HCT116 (cell line): ENCODE measurements at regions not wholly inside any gene's neighbourhood (a gene's known extent, or its start where the extent isn't known, plus 50 kb on each side); places are given as distances from the start of the nearest gene placed in this dataset.
"Not testable (repeated sequence)": the region's sequence is repeated elsewhere in the genome, so short reads cannot be mapped to it uniquely, and the experiment has no call there.

ENCODE experiments used
- CEBPB ChIP-seq: IDR thresholded peaks from 2 replicates; pipeline ENCODE4 v1.6.1; 2012; ENCODE audit warnings: low read depth
- EGR1 ChIP-seq: IDR thresholded peaks from 2 replicates; pipeline ENCODE4 v1.6.1; 2012; ENCODE audit warnings: low read depth
- ELF1 ChIP-seq: IDR thresholded peaks from 2 replicates; pipeline ENCODE4 v1.6.1; 2012; ENCODE audit warnings: low read depth, borderline replicate concordance
- EZH2 ChIP-seq: fragments of 200-600 bp; sonication (generic); IDR thresholded peaks from 2 replicates; pipeline ENCODE4 v1.6.1; 2017; ENCODE audit warnings: antibody characterized with exemption, mixed run types
- EZH2phosphoT487 ChIP-seq: fragments of 200-600 bp; IDR thresholded peaks from 2 replicates; pipeline ENCODE4 v1.6.1; 2018; ENCODE audit warnings: antibody characterized with exemption, borderline replicate concordance
- POLR2A ChIP-seq: IDR thresholded peaks from 2 replicates; pipeline ENCODE4 v1.7.0; 2011; ENCODE audit warnings: borderline replicate concordance; ENCODE audit not compliant: insufficient read depth, insufficient read length; ENCODE audit errors: extremely low read depth
- POLR2AphosphoS5 ChIP-seq: IDR thresholded peaks from 2 replicates; pipeline ENCODE4 v1.6.1; 2011; ENCODE audit warnings: mild to moderate bottlenecking, low read depth, low read length, moderate library complexity
- RAD21 ChIP-seq: IDR thresholded peaks from 2 replicates; pipeline ENCODE4 v1.6.1; 2012; ENCODE audit warnings: low read depth, mild to moderate bottlenecking
- SRF ChIP-seq: IDR thresholded peaks from 2 replicates; pipeline ENCODE4 v1.6.1; 2012; ENCODE audit warnings: low read depth
- TCF7L2 ChIP-seq: IDR thresholded peaks from 2 replicates; pipeline ENCODE4 v1.7.0; 2011; ENCODE audit warnings: borderline replicate concordance, inconsistent platforms; ENCODE audit not compliant: insufficient read depth, insufficient read length; ENCODE audit errors: extremely low read depth
- TF ChIP-seq, protein P1 (sequence below), 3 experiments: fragments of 200-600 bp in 1 of 3; sonication (generic) in 1 of 3; IDR thresholded peaks in 2 of 3; conservative IDR thresholded peaks in 1 of 3; 2 replicates each; pipeline ENCODE4 v1.5.1; 2012 to 2017; ENCODE audit warnings: low read depth in 2 of 3, low read length in 2 of 3, antibody characterized with exemption in 1 of 3, borderline replicate concordance in 1 of 3, control low read depth in 1 of 3, mild to moderate bottlenecking in 1 of 3, mixed read lengths in 1 of 3, mixed run types in 1 of 3, moderate library complexity in 1 of 3; ENCODE audit not compliant: insufficient read depth in 1 of 3
- TF ChIP-seq, protein P2 (sequence below): IDR thresholded peaks from 2 replicates; pipeline ENCODE4 v1.6.1; 2012; ENCODE audit warnings: low read depth
- TF ChIP-seq, protein P3 (sequence below): IDR thresholded peaks from 2 replicates; pipeline ENCODE4 v1.6.1; 2012
- TF ChIP-seq, protein P4 (sequence below): IDR thresholded peaks from 2 replicates; pipeline ENCODE4 v1.6.1; 2012

DNA sequence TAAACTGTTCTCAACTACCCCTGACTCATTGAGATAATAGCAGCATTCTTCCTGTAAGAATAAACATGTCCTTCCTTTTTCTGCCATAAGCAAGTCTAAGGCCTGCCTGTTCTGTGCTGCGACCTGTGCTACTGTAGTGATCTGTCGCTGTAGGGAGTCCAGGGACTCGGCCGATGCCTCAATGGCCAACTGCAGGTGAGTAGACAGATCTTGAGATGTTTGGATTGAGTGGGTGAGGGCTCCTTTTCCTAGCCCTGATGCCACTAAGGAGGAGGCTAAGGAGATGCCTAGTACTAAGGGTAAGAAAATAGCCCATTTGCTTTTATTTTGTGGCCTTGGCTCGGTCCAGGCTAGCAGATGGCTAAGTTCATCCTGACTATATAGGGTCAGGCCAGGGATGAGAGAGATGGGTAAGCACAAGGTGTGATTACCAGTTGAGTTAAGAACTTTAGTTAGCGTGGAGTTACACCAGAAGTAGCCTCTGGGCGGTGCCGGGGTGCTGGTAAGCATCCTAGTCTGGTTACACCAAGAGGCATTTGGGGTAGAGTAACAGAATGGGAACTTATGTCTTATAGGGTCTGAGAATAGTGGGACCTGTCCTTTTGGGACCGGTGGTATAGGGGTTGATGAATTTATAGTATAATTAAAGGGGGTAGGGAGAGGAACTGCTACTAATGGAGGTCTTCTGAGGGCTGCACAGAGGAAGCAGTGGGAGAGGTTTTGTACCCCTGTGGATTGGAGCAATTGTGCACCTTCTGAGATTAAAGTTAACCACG, 642.4 kb upstream of the DPP6 start:
- TF ChIP-seq, protein P1, sequence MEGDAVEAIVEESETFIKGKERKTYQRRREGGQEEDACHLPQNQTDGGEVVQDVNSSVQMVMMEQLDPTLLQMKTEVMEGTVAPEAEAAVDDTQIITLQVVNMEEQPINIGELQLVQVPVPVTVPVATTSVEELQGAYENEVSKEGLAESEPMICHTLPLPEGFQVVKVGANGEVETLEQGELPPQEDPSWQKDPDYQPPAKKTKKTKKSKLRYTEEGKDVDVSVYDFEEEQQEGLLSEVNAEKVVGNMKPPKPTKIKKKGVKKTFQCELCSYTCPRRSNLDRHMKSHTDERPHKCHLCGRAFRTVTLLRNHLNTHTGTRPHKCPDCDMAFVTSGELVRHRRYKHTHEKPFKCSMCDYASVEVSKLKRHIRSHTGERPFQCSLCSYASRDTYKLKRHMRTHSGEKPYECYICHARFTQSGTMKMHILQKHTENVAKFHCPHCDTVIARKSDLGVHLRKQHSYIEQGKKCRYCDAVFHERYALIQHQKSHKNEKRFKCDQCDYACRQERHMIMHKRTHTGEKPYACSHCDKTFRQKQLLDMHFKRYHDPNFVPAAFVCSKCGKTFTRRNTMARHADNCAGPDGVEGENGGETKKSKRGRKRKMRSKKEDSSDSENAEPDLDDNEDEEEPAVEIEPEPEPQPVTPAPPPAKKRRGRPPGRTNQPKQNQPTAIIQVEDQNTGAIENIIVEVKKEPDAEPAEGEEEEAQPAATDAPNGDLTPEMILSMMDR (IDR thresholded peaks at IDR 0.05 in 2 of 3, conservative IDR thresholded peaks at IDR 0.05 in 1 of 3; ENCODE audit: borderline replicate concordance in 1 of 3, insufficient read depth in 1 of 3, low read depth in 2 of 3, low read length in 2 of 3): not testable (repeated sequence)
- TF ChIP-seq POLR2A, POLR2AphosphoS5, TCF7L2, CEBPB, EZH2, EZH2phosphoT487, RAD21, EGR1, ELF1, SRF: not testable (repeated sequence)
- TF ChIP-seq, protein P2, sequence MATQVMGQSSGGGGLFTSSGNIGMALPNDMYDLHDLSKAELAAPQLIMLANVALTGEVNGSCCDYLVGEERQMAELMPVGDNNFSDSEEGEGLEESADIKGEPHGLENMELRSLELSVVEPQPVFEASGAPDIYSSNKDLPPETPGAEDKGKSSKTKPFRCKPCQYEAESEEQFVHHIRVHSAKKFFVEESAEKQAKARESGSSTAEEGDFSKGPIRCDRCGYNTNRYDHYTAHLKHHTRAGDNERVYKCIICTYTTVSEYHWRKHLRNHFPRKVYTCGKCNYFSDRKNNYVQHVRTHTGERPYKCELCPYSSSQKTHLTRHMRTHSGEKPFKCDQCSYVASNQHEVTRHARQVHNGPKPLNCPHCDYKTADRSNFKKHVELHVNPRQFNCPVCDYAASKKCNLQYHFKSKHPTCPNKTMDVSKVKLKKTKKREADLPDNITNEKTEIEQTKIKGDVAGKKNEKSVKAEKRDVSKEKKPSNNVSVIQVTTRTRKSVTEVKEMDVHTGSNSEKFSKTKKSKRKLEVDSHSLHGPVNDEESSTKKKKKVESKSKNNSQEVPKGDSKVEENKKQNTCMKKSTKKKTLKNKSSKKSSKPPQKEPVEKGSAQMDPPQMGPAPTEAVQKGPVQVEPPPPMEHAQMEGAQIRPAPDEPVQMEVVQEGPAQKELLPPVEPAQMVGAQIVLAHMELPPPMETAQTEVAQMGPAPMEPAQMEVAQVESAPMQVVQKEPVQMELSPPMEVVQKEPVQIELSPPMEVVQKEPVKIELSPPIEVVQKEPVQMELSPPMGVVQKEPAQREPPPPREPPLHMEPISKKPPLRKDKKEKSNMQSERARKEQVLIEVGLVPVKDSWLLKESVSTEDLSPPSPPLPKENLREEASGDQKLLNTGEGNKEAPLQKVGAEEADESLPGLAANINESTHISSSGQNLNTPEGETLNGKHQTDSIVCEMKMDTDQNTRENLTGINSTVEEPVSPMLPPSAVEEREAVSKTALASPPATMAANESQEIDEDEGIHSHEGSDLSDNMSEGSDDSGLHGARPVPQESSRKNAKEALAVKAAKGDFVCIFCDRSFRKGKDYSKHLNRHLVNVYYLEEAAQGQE: not testable (repeated sequence)
- TF ChIP-seq, protein P3, sequence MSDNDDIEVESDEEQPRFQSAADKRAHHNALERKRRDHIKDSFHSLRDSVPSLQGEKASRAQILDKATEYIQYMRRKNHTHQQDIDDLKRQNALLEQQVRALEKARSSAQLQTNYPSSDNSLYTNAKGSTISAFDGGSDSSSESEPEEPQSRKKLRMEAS: not testable (repeated sequence)
- TF ChIP-seq, protein P4, sequence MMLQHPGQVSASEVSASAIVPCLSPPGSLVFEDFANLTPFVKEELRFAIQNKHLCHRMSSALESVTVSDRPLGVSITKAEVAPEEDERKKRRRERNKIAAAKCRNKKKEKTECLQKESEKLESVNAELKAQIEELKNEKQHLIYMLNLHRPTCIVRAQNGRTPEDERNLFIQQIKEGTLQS: not testable (repeated sequence)
